OCI-LY7 (cell line): ENCODE measurements at regions not wholly inside any gene's neighbourhood (a gene's known extent, or its start where the extent isn't known, plus 50 kb on each side); places are given as distances from the start of the nearest gene placed in this dataset.
"Not testable (repeated sequence)": the region's sequence is repeated elsewhere in the genome, so short reads cannot be mapped to it uniquely, and the experiment has no call there.

ENCODE experiments used
- CTCF ChIP-seq: fragments of 200-600 bp; sonication (generic); conservative IDR thresholded peaks from 2 replicates; pipeline ENCODE4 v1.5.1; 2014; ENCODE audit warnings: mild to moderate bottlenecking, antibody characterized with exemption, low read length, moderate library complexity, mixed read lengths
- EZH2phosphoT487 ChIP-seq: fragments of 200-600 bp; sonication (generic); IDR thresholded peaks from 2 replicates; pipeline ENCODE4 v1.6.1; 2018; ENCODE audit warnings: low read depth, borderline replicate concordance, mild to moderate bottlenecking, mixed run types, antibody characterized with exemption, low read length, moderate library complexity, mixed read lengths

GRCh38 chr1:120659133-120659532 is 64.6 kb upstream of the NBPF26 start:
- not testable (repeated sequence) for TF ChIP-seq CTCF, EZH2phosphoT487
